Stimulated activated CD8-positive, alpha-beta memory T cell treated with anti-CD3 and anti-CD28 coated beads, Interleukin-2, amount 100 ng/mL, for 48 hours (primary cell): ENCODE measurements at regions not wholly inside any gene's neighbourhood (a gene's known extent, or its start where the extent isn't known, plus 50 kb on each side); places are given as distances from the start of the nearest gene placed in this dataset.
"Not testable (repeated sequence)": the region's sequence is repeated elsewhere in the genome, so short reads cannot be mapped to it uniquely, and the experiment has no call there.

Experiments used
- DNase-seq, 2 donors: peaks; one replicate each; pipeline ENCODE4 v3.0.0-alpha.2; 2020; ENCODE audit warnings: low read depth in 2 of 2

- DNase-seq, result no peak
Measured at GRCh38 chr4:188372829-188373228, 233.6 kb downstream of the TRIML1 start.

- no peak for DNase-seq
Measured at GRCh38 chr4:188374871-188375270, 235.6 kb downstream of the TRIML1 start.

- no peak for DNase-seq
Measured at GRCh38 chr4:188377816-188378215, 238.6 kb downstream of the TRIML1 start.

- no peak for DNase-seq
Measured at GRCh38 chr4:188383180-188383579, 243.9 kb downstream of the TRIML1 start.

GRCh38 chr4:188387179-188387791 is 248.0 kb downstream of the TRIML1 start:
- DNase-seq, result no peak

- DNase-seq, result not testable (repeated sequence)
Measured at GRCh38 chr4:188391349-188391748, 252.1 kb downstream of the TRIML1 start.

- DNase-seq, result no peak
Measured at GRCh38 chr4:188396037-188396436, 256.8 kb downstream of the TRIML1 start.

- DNase-seq, result no peak
Measured at GRCh38 chr4:188399834-188400233, 260.6 kb downstream of the TRIML1 start.

- no peak for DNase-seq
Measured at GRCh38 chr4:188400451-188400850, 261.2 kb downstream of the TRIML1 start.

GRCh38 chr4:188403272-188403671 is 264.0 kb downstream of the TRIML1 start:
- DNase-seq, result no peak

- not testable (repeated sequence) for DNase-seq
Measured at GRCh38 chr4:188405071-188405835, 266.0 kb downstream of the TRIML1 start.

- DNase-seq, result no peak
Measured at GRCh38 chr4:188408244-188409030, 269.2 kb downstream of the TRIML1 start.

- no peak for DNase-seq
Measured at GRCh38 chr4:188409851-188410250, 270.6 kb downstream of the TRIML1 start.

GRCh38 chr4:188411805-188412204 is 272.6 kb downstream of the TRIML1 start:
- DNase-seq, result no peak

GRCh38 chr4:188412499-188412898 is 273.3 kb downstream of the TRIML1 start:
- DNase-seq, result no peak

GRCh38 chr4:188414441-188414840 is 275.2 kb downstream of the TRIML1 start:
- no peak for DNase-seq

GRCh38 chr4:188417181-188417580 is 277.9 kb downstream of the TRIML1 start:
- DNase-seq, result no peak

- no peak for DNase-seq
Measured at GRCh38 chr4:188423039-188423438, 283.8 kb downstream of the TRIML1 start.

GRCh38 chr4:188428935-188429334 is 289.7 kb downstream of the TRIML1 start:
- DNase-seq, result no peak

- DNase-seq, result no peak
Measured at GRCh38 chr4:188429965-188430364, 290.7 kb downstream of the TRIML1 start.

GRCh38 chr4:188430384-188430783 is 291.1 kb downstream of the TRIML1 start:
- DNase-seq, result no peak

- no peak for DNase-seq
Measured at GRCh38 chr4:188432328-188432727, 293.1 kb downstream of the TRIML1 start.
